DND-41 (cell line): ENCODE measurements at regions not wholly inside any gene's neighbourhood (a gene's known extent, or its start where the extent isn't known, plus 50 kb on each side); places are given as distances from the start of the nearest gene placed in this dataset.

ENCODE experiments used
- ATAC-seq: fragments of 200-7000 bp; cut with Tn5 transposase; 3 replicates; pipeline ENCODE4 v1.9.1; 2021; ENCODE audit warnings: low read depth; ENCODE audit not compliant: insufficient read depth
- DNase-seq: peaks from one replicate; pipeline ENCODE4 v3.0.0-alpha.2; 2020
- H2AFZ ChIP-seq: 2 replicates; pipeline ENCODE4 v1.6.0; 2012; ENCODE audit warnings: low read depth, low read length
- H3K27ac ChIP-seq: 2 replicates; pipeline ENCODE4 v1.5.1; 2012; ENCODE audit warnings: low read length, inconsistent platforms
- H3K27me3 ChIP-seq: fragments of 200-600 bp; sonication (generic); 2 replicates; pipeline ENCODE4 v1.6.0; 2012; ENCODE audit warnings: low read length, mild to moderate bottlenecking, inconsistent platforms; ENCODE audit not compliant: insufficient read depth, poor library complexity
- H3K36me3 ChIP-seq: 2 replicates; pipeline ENCODE4 v1.5.1; 2012; ENCODE audit warnings: low read length, inconsistent platforms; ENCODE audit not compliant: insufficient read depth
- H3K4me1 ChIP-seq: 2 replicates; pipeline ENCODE4 v1.5.1; 2012; ENCODE audit warnings: mild to moderate bottlenecking, low read length; ENCODE audit not compliant: insufficient read depth
- H3K4me2 ChIP-seq: 2 replicates; pipeline ENCODE4 v1.6.0; 2012; ENCODE audit warnings: mild to moderate bottlenecking, moderate library complexity, low read length, inconsistent platforms; ENCODE audit not compliant: insufficient read depth
- H3K4me3 ChIP-seq, 2 experiments: fragments of 200-600 bp in 1 of 2; shearing (Covaris generic) in 1 of 2; 2 replicates each; pipeline ENCODE4 v1.5.1; 2012 to 2016; ENCODE audit warnings: inconsistent platforms in 2 of 2, low read length in 2 of 2, mild to moderate bottlenecking in 2 of 2, low read depth in 1 of 2, moderate library complexity in 1 of 2
- H3K79me2 ChIP-seq: 2 replicates; pipeline ENCODE4 v1.6.0; 2012; ENCODE audit warnings: low read length, inconsistent platforms; ENCODE audit not compliant: insufficient read depth
- H3K9ac ChIP-seq: 2 replicates; pipeline ENCODE4 v1.6.0; 2012; ENCODE audit warnings: low read depth, mild to moderate bottlenecking, inconsistent platforms, low read length, moderate library complexity
- H3K9me3 ChIP-seq: 2 replicates; pipeline ENCODE4 v1.5.1; 2012; ENCODE audit warnings: low read length, moderate library complexity, mild to moderate bottlenecking, inconsistent platforms; ENCODE audit not compliant: insufficient read depth, severe bottlenecking
- H4K20me1 ChIP-seq: 2 replicates; pipeline ENCODE4 v1.6.0; 2012; ENCODE audit warnings: low read length; ENCODE audit not compliant: insufficient read depth
- EZH2 ChIP-seq: IDR thresholded peaks from 3 replicates; pipeline ENCODE4 v1.6.1; 2012; ENCODE audit warnings: borderline replicate concordance, low read depth, mild to moderate bottlenecking, moderate library complexity, low read length, inconsistent platforms; ENCODE audit not compliant: severe bottlenecking
- TF ChIP-seq, protein P1 (sequence below): IDR thresholded peaks from 2 replicates; pipeline ENCODE4 v1.5.1; 2012; ENCODE audit warnings: borderline replicate concordance, low read length, moderate library complexity, mild to moderate bottlenecking; ENCODE audit not compliant: poor library complexity, severe bottlenecking; ENCODE audit errors: extremely low read depth

DNA sequence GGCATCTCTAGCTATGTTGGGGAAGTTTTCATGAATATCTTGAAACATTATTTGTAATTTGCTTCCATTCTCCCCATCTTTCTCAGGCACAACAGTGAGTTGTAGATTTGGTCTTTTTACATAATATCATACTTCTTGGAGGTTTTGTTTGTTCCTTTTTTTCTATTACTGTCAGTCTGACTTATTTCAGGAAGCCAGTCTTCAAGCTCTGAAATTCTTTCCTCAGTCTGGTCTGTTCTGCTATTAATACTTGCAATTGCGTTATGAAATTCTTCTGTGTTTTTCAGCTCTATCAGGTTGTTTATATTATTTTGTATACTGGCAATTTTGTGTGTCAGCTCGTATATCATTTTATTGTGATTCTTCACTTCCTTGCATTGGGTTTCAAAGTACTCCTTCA lies 424.6 kb upstream of the PTBP2 start:
- no peaks in the 10 kb centered on the region for H3K27me3 ChIP-seq
- H3K9ac ChIP-seq = no peak overlapping the region
- ATAC-seq = no peak
- H3K27ac ChIP-seq = no peak overlapping the region
- no peaks in the 10 kb centered on the region for H4K20me1 ChIP-seq
- no peak for DNase-seq
- H3K9me3 ChIP-seq = no peaks in the 10 kb centered on the region
- TF ChIP-seq, protein P1, sequence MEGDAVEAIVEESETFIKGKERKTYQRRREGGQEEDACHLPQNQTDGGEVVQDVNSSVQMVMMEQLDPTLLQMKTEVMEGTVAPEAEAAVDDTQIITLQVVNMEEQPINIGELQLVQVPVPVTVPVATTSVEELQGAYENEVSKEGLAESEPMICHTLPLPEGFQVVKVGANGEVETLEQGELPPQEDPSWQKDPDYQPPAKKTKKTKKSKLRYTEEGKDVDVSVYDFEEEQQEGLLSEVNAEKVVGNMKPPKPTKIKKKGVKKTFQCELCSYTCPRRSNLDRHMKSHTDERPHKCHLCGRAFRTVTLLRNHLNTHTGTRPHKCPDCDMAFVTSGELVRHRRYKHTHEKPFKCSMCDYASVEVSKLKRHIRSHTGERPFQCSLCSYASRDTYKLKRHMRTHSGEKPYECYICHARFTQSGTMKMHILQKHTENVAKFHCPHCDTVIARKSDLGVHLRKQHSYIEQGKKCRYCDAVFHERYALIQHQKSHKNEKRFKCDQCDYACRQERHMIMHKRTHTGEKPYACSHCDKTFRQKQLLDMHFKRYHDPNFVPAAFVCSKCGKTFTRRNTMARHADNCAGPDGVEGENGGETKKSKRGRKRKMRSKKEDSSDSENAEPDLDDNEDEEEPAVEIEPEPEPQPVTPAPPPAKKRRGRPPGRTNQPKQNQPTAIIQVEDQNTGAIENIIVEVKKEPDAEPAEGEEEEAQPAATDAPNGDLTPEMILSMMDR = no peak
- H3K36me3 ChIP-seq = no peaks in the 10 kb centered on the region
- no peak overlapping the region for H2AFZ ChIP-seq
- H3K4me1 ChIP-seq = no peaks in the 10 kb centered on the region
- no peak overlapping the region for H3K4me2 ChIP-seq
- H3K4me3 ChIP-seq = no peak overlapping the region
- H3K79me2 ChIP-seq = no peaks in the 10 kb centered on the region

- no peaks in the 10 kb centered on the region for H3K36me3 ChIP-seq
- TF ChIP-seq, protein P1 = no peak
- TF ChIP-seq EZH2 = no peak
- H3K79me2 ChIP-seq = no peaks in the 10 kb centered on the region
- no peak for ATAC-seq
- H3K27me3 ChIP-seq = no peaks in the 10 kb centered on the region
- no peak overlapping the region for H3K4me3 ChIP-seq
- no peak for DNase-seq
- no peak overlapping the region for H2AFZ ChIP-seq
- H3K9ac ChIP-seq = no peak overlapping the region
- H3K4me2 ChIP-seq = no peak overlapping the region
- H3K9me3 ChIP-seq = no peaks in the 10 kb centered on the region
- H4K20me1 ChIP-seq = no peaks in the 10 kb centered on the region
- H3K4me1 ChIP-seq = no peaks in the 10 kb centered on the region
- H3K27ac ChIP-seq = no peak overlapping the region
These were observed 414.6 kb upstream of the PTBP2 start for GRCh38 chr1:96306809-96307560.

GRCh38 chr1:96308314-96308713 lies 413.3 kb upstream of the PTBP2 start:
- Histone ChIP-seq H3K79me2 (no peaks in the 10 kb centered on the region), H3K36me3 (no peaks in the 10 kb centered on the region), H3K4me2 (no peak overlapping the region), H3K27me3 (no peaks in the 10 kb centered on the region), H4K20me1 (no peaks in the 10 kb centered on the region), H2AFZ (no peak overlapping the region), H3K4me1 (no peaks in the 10 kb centered on the region), H3K4me3 (no peak overlapping the region), H3K9ac (no peak overlapping the region), H3K27ac (no peak overlapping the region), H3K9me3 (no peaks in the 10 kb centered on the region)
- no peak for DNase-seq
- no peak for ATAC-seq
- no peak for TF ChIP-seq EZH2
- TF ChIP-seq, protein P1 = no peak

DNA sequence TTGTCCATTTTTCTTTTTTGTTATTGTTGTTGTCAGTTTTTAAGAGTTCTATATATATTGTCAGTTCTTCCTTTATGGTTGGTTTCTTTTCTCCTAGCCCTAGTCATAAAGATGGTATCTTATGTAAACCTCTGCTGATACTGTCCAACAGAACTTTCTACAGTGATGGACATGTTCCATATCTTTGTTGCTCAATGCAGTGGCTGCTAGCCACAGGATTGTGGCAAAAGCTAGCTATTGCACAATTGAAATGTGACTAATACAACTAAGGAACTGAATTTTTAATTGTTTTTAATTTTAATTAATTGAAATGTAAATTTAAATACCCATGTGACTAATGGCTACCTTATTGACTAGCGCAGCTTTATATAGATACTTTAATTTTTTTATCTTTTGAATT lies 411.8 kb upstream of the PTBP2 start:
- Histone ChIP-seq H3K79me2 (no peaks in the 10 kb centered on the region), H3K4me3 (no peak overlapping the region), H3K4me1 (no peaks in the 10 kb centered on the region), H3K9ac (no peak overlapping the region), H3K9me3 (no peaks in the 10 kb centered on the region), H2AFZ (no peak overlapping the region), H3K27ac (no peak overlapping the region), H3K36me3 (no peaks in the 10 kb centered on the region), H3K27me3 (no peaks in the 10 kb centered on the region), H4K20me1 (no peaks in the 10 kb centered on the region), H3K4me2 (no peak overlapping the region)
- DNase-seq (no peak), ATAC-seq (no peak)
- TF ChIP-seq, protein P1 = no peak
- TF ChIP-seq EZH2 = no peak
